PFSK-1 (cell line): ENCODE measurements at regions not wholly inside any gene's neighbourhood (a gene's known extent, or its start where the extent isn't known, plus 50 kb on each side); places are given as distances from the start of the nearest gene placed in this dataset.

Source experiments
- FOXP2 ChIP-seq: optimal IDR thresholded peaks from 2 replicates; pipeline ENCODE3; 2011; ENCODE audit warnings: borderline replicate concordance, control low read depth, inconsistent platforms; ENCODE audit not compliant: insufficient read depth; ENCODE audit errors: extremely low read length, extremely low read depth
- POLR2AphosphoS5 ChIP-seq: IDR thresholded peaks from 2 replicates; pipeline ENCODE4 v1.6.1; 2012; ENCODE audit warnings: low read depth, mild to moderate bottlenecking, control low read depth, low read length, moderate library complexity
- SIN3A ChIP-seq: IDR thresholded peaks from 2 replicates; pipeline ENCODE4 v1.6.1; 2012; ENCODE audit warnings: mild to moderate bottlenecking, low read length, moderate library complexity, borderline replicate concordance; ENCODE audit not compliant: insufficient read depth
- TAF1 ChIP-seq: IDR thresholded peaks from 2 replicates; pipeline ENCODE4 v1.6.1; 2012; ENCODE audit warnings: low read length, control low read depth, borderline replicate concordance; ENCODE audit not compliant: insufficient read depth
- TF ChIP-seq, protein P1 (sequence below), 2 experiments: IDR thresholded peaks; 2 replicates each; pipeline versions ENCODE4 v1.6.1 to v1.8.0; 2011 to 2012; ENCODE audit warnings: low read depth in 2 of 2, low read length in 2 of 2, control low read depth in 1 of 2, inconsistent platforms in 1 of 2, mild to moderate bottlenecking in 1 of 2, moderate library complexity in 1 of 2; ENCODE audit not compliant: insufficient read depth in 1 of 2

DNA sequence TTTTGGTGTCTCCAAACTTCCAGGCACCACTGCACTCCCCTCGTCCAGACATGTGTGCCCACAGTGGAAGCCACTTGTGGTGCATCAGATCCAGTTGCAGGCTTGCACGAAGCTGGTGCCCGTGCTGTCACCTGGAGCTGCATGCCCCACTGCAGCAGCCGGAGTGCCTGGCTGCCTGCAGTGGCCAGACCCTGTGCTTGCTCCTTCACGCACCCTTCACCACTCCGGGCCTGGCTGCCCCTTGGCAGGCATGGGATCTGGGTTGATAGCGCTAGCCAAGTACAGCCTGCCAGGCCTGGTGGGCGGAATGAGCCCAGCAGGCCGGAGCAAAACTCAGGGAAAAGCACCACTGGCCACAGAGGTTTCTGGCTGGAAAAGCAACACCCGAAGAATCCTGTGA, 50.2 kb upstream of the SHISA3 start:
- TF ChIP-seq POLR2AphosphoS5 (no peak), FOXP2 (no peak), SIN3A (no peak), TAF1 (no peak)
- TF ChIP-seq, protein P1, sequence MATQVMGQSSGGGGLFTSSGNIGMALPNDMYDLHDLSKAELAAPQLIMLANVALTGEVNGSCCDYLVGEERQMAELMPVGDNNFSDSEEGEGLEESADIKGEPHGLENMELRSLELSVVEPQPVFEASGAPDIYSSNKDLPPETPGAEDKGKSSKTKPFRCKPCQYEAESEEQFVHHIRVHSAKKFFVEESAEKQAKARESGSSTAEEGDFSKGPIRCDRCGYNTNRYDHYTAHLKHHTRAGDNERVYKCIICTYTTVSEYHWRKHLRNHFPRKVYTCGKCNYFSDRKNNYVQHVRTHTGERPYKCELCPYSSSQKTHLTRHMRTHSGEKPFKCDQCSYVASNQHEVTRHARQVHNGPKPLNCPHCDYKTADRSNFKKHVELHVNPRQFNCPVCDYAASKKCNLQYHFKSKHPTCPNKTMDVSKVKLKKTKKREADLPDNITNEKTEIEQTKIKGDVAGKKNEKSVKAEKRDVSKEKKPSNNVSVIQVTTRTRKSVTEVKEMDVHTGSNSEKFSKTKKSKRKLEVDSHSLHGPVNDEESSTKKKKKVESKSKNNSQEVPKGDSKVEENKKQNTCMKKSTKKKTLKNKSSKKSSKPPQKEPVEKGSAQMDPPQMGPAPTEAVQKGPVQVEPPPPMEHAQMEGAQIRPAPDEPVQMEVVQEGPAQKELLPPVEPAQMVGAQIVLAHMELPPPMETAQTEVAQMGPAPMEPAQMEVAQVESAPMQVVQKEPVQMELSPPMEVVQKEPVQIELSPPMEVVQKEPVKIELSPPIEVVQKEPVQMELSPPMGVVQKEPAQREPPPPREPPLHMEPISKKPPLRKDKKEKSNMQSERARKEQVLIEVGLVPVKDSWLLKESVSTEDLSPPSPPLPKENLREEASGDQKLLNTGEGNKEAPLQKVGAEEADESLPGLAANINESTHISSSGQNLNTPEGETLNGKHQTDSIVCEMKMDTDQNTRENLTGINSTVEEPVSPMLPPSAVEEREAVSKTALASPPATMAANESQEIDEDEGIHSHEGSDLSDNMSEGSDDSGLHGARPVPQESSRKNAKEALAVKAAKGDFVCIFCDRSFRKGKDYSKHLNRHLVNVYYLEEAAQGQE (IDR thresholded peaks at IDR 0.05; ENCODE audit: insufficient read depth in 1 of 2, low read depth in 2 of 2, low read length in 2 of 2) = no peak
